HL-60 (cell line): ENCODE measurements at regions not wholly inside any gene's neighbourhood (a gene's known extent, or its start where the extent isn't known, plus 50 kb on each side); places are given as distances from the start of the nearest gene placed in this dataset.

Experiments
- CTCF ChIP-seq: IDR thresholded peaks from one replicate; pipeline ENCODE4 v1.5.1; 2011; ENCODE audit warnings: low read length, control low read depth, inconsistent platforms; ENCODE audit not compliant: insufficient read depth
- POLR2AphosphoS5 ChIP-seq: IDR thresholded peaks from 2 replicates; pipeline ENCODE4 v1.6.1; 2012; ENCODE audit warnings: low read depth

GRCh38 chr15:69675731-69676130 is 223.1 kb downstream of the RPLP1 start:
- no peak for TF ChIP-seq CTCF
- TF ChIP-seq POLR2AphosphoS5: no peak
